GM20431 (cell line): ENCODE measurements at regions not wholly inside any gene's neighbourhood (a gene's known extent, or its start where the extent isn't known, plus 50 kb on each side); places are given as distances from the start of the nearest gene placed in this dataset.
"Not testable (repeated sequence)": the region's sequence is repeated elsewhere in the genome, so short reads cannot be mapped to it uniquely, and the experiment has no call there.

Experiments
- in situ Hi-C: fragments of 300-500 bp; cut with MseI, MboI; formaldehyde crosslinking; loops from one replicate; pipeline ENCODE4 v1.15.0; 2020; ENCODE audit warnings: low sequenced_read_pairs; ENCODE audit not compliant: unreplicated experiment

- in situ Hi-C loops = not testable (repeated sequence)
These were observed 1418.5 kb upstream of the PCDH10 start for GRCh38 chr4:131730574-131730973.

- in situ Hi-C loops = not testable (repeated sequence)
These were observed 1417.0 kb upstream of the PCDH10 start for GRCh38 chr4:131732034-131732630.

- in situ Hi-C loops = not testable (repeated sequence)
These were observed 1414.8 kb upstream of the PCDH10 start for GRCh38 chr4:131734321-131734720.

DNA sequence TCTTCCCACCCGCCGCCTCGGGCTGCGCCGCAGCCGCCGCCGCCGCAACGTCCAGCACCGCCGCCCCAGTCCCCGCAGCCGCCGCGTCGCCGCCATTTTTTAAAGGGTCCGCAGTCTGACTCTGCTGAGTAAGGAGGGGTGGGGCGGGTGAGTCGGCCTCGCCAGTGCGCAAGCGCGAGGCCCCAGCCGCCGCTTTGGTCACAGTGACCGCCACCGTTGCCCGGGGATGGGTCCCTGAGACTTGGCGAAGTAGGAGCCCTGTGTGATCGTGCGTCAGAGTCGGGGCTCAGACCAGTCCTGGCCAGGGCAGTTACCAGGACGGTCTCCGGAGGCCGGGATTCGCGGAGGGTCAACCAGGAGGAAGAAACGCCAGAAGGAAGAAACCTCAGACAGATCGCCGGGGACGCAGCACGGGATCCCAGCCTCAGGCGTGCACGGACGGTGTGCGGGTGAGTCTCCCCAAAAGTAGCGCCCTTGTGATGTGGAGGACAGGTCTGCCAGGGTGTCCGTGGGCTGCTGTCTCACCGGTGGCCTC lies 1414.2 kb upstream of the PCDH10 start:
- in situ Hi-C loops = not testable (repeated sequence)

DNA sequence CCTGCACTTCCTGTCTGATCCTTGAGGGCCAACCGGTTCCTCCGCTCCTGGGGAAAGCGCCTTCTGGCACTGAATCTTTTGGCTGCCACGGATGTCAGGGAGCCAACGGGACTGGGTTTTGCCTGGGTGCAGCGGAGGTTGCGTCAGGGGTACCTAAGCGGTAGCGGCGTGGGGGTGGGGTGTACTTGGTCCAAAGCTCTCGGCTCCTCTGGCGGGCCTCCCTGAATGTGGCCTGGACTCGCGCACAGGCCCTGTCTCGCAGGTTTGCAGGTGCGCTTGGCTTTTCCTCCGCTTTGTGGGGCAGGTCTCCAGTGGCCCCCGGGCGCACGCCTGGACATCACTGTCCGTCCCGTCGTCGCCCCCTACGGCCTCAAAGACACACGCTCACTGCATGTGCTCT lies 1410.1 kb upstream of the PCDH10 start:
- in situ Hi-C loops = not testable (repeated sequence)

- in situ Hi-C loops = not testable (repeated sequence)
These were observed 1407.3 kb upstream of the PCDH10 start for GRCh38 chr4:131741836-131742235.

GRCh38 chr4:131742536-131743205 lies 1406.4 kb upstream of the PCDH10 start:
- in situ Hi-C loops = not testable (repeated sequence)

DNA sequence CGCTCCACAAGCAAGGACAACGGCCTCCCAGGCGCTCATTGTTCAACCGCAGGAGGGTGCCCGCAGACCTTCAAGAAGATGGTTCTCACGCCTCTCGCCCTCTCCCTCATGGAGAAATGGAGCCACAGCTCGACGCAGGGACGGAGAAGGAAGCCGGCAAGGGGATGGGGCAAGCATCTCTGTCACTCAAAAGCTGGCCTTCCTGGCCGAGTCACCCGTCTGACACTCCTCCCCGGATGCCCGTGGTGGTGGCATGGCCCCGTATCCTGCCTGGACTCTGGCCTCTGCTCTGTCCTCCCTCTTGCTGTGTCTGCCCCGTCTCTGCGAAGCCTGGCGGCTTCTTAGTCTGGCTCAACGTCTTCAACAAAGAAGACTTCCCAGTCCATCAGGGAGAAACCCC lies 1405.7 kb upstream of the PCDH10 start:
- in situ Hi-C loops = not testable (repeated sequence)

DNA sequence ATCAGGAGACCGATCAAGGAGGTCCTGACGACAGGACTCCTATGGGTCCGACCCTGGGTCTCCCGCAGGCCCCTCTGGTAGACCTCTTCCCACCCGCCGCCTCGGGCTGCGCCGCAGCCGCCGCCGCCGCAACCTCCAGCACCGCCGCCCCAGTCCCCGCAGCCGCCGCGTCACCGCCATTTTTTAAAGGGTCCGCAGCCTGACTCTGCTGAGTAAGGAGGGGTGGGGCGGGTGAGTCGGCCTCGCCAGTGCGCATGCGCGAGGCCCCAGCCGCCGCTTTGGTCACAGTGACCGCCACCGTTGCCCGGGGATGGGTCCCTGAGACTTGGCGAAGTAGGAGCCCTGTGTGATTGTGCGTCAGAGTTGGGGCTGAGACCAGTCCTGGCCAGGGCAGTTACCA lies 1401.9 kb upstream of the PCDH10 start:
- in situ Hi-C loops = not testable (repeated sequence)

GRCh38 chr4:131749224-131749623 lies 1399.9 kb upstream of the PCDH10 start:
- in situ Hi-C loops = not testable (repeated sequence)

DNA sequence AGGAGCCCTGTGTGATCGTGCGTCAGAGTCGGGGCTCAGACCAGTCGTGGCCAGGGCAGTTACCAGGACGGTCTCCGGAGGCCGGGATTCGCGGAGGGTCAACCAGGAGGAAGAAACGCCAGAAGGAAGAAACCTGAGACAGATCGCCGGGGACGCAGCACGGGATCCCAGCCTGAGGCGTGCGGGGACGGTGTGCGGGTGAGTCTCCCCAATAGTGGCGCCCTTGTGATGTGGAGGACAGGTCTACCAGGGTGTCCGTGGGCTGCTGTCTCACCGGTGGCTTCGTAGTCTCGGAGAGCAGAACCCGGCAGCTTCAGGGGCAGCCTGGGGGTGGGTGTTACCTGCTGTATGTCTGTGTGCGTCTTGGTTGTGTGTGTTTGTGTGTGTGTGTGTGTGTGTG lies 1399.1 kb upstream of the PCDH10 start:
- in situ Hi-C loops = not testable (repeated sequence)

GRCh38 chr4:131750469-131750868 lies 1398.6 kb upstream of the PCDH10 start:
- in situ Hi-C loops = not testable (repeated sequence)

GRCh38 chr4:131762234-131762633 lies 1386.9 kb upstream of the PCDH10 start:
- in situ Hi-C loops = not testable (repeated sequence)

DNA sequence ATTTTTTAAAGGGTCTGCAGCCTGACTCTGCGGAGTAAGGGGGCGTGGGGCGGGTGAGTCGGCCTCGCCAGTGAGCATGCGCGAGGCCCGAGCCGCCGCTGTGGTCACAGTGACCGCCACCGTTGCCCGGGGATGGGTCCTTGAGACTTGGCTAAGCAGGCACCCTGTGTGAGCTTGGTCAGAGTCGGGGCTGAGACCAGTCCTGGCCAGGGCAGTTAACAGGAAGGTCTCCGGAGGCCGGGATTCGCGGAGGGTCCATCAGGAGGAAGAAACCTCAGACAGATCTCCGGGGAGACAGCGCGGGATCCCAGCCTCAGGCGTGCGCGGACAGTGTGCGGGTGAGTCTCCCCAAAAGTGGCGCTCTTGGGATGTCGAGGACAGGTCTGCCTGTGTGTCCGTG lies 1384.4 kb upstream of the PCDH10 start:
- in situ Hi-C loops = no loop called here

- in situ Hi-C loops = not testable (repeated sequence)
These were observed 1374.7 kb upstream of the PCDH10 start for GRCh38 chr4:131774382-131774781.

DNA sequence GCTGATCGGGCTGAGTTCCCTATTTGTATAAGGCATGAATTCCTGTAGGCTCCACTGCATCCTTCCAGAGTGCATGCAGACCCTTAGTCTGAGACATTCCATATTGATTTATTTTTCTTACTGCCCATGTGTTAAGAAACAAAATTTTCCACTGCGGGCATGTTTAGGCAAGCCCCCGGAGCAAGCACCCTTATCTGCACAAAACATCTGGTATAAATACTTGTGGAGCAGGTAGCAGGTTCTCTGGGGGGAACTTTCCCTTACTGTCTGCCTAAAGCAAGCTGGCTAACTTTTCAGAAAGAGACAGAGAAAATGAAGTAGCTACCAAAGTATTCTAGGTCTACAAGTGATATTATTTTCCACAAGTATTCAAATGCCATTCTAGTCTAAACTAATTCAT lies 1338.5 kb upstream of the PCDH10 start:
- in situ Hi-C loops = not testable (repeated sequence)
